Medulla oblongata (tissue), 1 donor: ENCODE measurements at regions not wholly inside any gene's neighbourhood (a gene's known extent, or its start where the extent isn't known, plus 50 kb on each side); places are given as distances from the start of the nearest gene placed in this dataset.

ENCODE experiments used
- DNase-seq: peaks from one replicate; pipeline ENCODE4 v3.0.0-alpha.2; 2015; ENCODE audit errors: extremely low spot score

DNA sequence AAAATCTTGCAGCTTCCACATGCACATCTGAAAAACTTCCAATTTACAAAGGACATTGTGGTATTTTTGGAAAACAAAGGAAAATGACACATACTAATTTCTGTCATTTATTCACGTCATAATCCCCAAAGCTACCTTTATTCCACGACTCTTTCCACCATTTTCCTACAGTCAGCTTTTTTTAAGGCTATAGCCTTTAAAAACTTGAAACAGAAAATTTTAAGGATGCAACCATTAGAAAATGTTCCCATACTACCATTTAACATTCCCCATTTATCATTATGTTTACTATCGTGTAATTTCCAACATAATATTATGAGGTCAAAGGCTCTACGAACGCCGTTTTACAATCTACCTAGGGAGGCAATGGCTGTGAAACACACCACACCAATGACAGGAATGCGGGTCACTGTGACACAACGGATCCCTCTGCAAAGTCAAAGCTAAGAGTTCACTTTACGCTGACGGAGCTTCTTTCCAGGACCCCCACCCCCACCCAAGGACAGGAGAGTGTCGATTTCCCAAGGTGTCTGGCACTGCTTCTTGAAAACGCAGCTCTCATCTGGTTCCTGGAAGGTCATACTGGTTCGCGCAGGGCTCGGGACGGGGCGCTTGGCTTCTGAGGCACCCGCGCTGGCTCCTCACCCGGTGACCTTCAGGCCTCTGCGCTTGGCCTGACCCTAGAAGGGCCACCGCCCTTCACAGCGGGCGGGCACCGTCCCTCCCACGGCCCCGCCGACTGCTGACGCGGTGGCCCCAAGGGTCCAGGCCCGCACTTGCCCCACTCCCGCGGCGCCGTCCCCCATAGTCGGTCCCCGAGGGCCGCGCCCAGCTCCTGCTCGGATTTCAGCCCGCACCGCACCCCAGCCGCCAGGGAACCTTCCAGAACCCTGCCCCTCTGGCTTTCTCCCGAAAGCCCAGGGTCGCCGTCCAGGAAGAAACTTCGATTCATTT is 50.5 kb upstream of the ATF3 start:
- peak; percentile 49 for DNase-seq

DNA sequence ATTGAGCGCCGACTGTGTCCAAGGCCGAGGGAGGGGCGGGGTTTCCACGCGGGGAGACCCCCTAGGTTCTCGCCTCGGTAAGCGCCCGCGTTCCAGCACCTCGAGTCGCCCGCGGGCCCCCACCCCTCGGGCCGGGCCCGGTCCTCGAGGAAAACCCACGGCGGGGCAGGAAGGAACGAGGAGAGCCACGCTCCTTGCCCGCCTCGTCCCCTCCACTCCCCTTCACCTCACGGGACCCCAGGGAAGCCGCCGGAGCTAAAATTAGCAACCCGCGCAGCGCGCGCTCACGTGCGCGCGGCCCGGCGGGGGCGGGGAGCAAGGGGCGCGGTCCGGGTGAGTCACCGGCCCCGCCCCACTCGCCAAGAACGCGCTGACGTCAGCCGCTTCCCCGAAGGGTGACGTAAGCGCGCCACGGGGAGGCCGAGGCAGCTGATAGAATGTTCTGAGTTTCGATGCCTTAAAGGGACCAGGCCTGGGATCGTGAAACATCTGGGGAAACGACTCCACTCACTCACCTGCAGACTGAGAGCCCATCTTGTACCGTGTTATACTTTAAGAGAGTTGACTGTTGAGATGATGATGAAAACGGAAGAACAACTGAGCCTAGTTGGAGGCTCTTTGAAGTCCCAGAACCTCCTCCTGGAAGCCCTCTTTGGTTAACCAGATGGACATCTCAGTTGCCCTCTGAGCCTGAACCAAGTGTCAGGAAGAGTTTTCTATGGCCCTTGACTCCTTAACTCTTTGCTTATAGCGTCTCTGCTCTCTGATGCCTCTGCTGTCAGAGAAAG is 49.7 kb upstream of the ATF3 start:
- DNase-seq, result peak; percentile 97
